PC-9 (cell line): ENCODE measurements at regions not wholly inside any gene's neighbourhood (a gene's known extent, or its start where the extent isn't known, plus 50 kb on each side); places are given as distances from the start of the nearest gene placed in this dataset.

Source experiments
- BruUV-seq: library from RNA; stranded (reverse); fragments of 400-500 nt; replicated peaks from 2 replicates; lab custom pipeline; 2021; lab: Mats Ljungman, UMichigan
- CTCF ChIA-PET: fragments of 300-600 bp; sonication (Branson Sonifier 250); formaldehyde crosslinking; loops from one replicate; lab custom pipeline; 2022; ENCODE audit warnings: antibody characterized with exemption; lab: Charles Lee
- POLR2A ChIA-PET: fragments of 300-600 bp; sonication (Branson Sonifier 250); formaldehyde crosslinking; loops from one replicate; lab custom pipeline; 2022; ENCODE audit warnings: antibody characterized with exemption; ENCODE audit not compliant: unreplicated experiment; lab: Charles Lee
- DNase-seq, 2 experiments: peaks; one replicate each; pipeline versions ENCODE4 v3.0.0 to v3.0.0-alpha.2; 2015 to 2022; ENCODE audit warnings: mixed read lengths in 1 of 2
- H2AFZ ChIP-seq: fragments of 200-600 bp; sonication (generic); 2 replicates; pipeline ENCODE4 v1.8.1; 2017; ENCODE audit warnings: antibody characterized with exemption
- H3F3A ChIP-seq: fragments of 200-600 bp; sonication (generic); 2 replicates; pipeline ENCODE4 v1.8.1; 2017; ENCODE audit warnings: antibody characterized with exemption, mild to moderate bottlenecking, low read depth; ENCODE audit not compliant: insufficient read depth
- H3K27ac ChIP-seq: fragments of 200-600 bp; sonication (generic); 2 replicates; pipeline ENCODE4 v1.6.1; 2016; ENCODE audit warnings: mixed run types
- H3K27me3 ChIP-seq: fragments of 200-600 bp; sonication (generic); 2 replicates; pipeline ENCODE4 v1.6.1; 2016; ENCODE audit warnings: low read depth, mixed run types; ENCODE audit not compliant: insufficient read depth
- H3K36me3 ChIP-seq: fragments of 200-600 bp; sonication (generic); 2 replicates; pipeline ENCODE4 v1.6.1; 2016; ENCODE audit warnings: low read depth, mixed run types
- H3K4me1 ChIP-seq: fragments of 200-600 bp; sonication (generic); replicated peaks from 2 replicates; pipeline ENCODE4 v1.6.1; 2016; ENCODE audit warnings: mixed run types; ENCODE audit not compliant: insufficient read depth
- H3K4me2 ChIP-seq: fragments of 200-600 bp; sonication (generic); 2 replicates; pipeline ENCODE4 v1.6.1; 2017; ENCODE audit warnings: mixed run types
- H3K4me3 ChIP-seq: fragments of 200-600 bp; sonication (generic); 2 replicates; pipeline ENCODE4 v1.6.1; 2016; ENCODE audit warnings: mixed run types
- H3K79me2 ChIP-seq: fragments of 200-600 bp; sonication (generic); 2 replicates; pipeline ENCODE4 v1.6.1; 2017; ENCODE audit warnings: low read depth, mixed run types
- H3K9me2 ChIP-seq: fragments of 200-600 bp; sonication (generic); 2 replicates; pipeline ENCODE4 v1.8.1; 2017; ENCODE audit warnings: mild to moderate bottlenecking; ENCODE audit not compliant: insufficient read depth
- H3K9me3 ChIP-seq: fragments of 200-600 bp; sonication (generic); 2 replicates; pipeline ENCODE4 v1.8.1; 2016; ENCODE audit warnings: low read depth; ENCODE audit not compliant: insufficient read depth
- H4K20me1 ChIP-seq: fragments of 200-600 bp; sonication (generic); 2 replicates; pipeline ENCODE4 v1.8.1; 2017; ENCODE audit not compliant: insufficient read depth
- EZH2 ChIP-seq: fragments of 200-600 bp; sonication (generic); IDR thresholded peaks from 2 replicates; pipeline ENCODE4 v1.8.0; 2017; ENCODE audit warnings: antibody characterized with exemption, low read depth
- intact Hi-C: fragments of 100-400 bp; cut with micrococcal nuclease; formaldehyde crosslinking; loops from one replicate; pipeline ENCODE4 v1.10.0; 2022; ENCODE audit not compliant: unreplicated experiment
- TF ChIP-seq, protein P1 (sequence below): fragments of 200-600 bp; sonication (generic); conservative IDR thresholded peaks from 2 replicates; pipeline ENCODE4 v1.6.1; 2017; ENCODE audit warnings: mixed run types, antibody characterized with exemption, mild to moderate bottlenecking, moderate library complexity

DNA sequence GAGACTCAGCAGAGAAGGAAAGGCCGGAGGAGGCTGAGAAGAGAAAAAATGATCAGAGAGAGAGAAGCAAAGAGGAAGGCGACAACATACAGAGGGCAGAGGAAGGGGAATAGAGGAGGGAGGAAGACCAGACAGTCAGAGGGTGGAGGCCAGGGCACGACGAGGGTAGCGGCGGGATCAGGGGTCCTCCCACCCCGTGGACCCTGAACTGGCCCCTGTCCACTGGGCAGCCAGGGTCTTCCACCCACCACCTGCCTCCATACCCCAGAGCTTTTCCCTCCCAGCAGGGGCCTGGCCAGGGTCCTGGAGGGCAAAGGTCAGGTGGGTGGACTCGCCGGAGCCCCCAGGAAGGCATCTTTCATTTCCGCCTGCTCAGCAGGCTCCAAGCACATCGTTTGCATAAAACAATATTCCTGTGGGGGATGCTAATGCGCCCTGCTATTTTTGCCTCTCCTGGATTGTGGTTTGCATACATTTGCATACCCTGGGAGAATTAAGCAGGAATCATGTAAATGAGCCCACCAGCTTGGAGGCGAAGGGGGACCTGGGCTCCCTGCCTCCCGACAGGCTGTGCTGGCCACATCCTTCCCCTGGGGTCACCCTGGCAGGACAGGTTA, 394.1 kb downstream of the MN1 start:
- Histone ChIP-seq H3K27me3 (no peaks in the 10 kb centered on the region), H3K36me3 (no peaks in the 10 kb centered on the region), H3K4me1 (no peaks in the 10 kb centered on the region), H4K20me1 (no peaks in the 10 kb centered on the region), H3F3A (peaks cover 5% of the 10 kb centered on the region), H3K4me3 (no peak overlapping the region), H3K9me3 (no peaks in the 10 kb centered on the region), H3K9me2 (no peaks in the 10 kb centered on the region), H3K27ac (no peak overlapping the region), H3K4me2 (no peak overlapping the region), H3K79me2 (no peaks in the 10 kb centered on the region), H2AFZ (no peak overlapping the region)
- CTCF ChIA-PET: no interaction called here
- TF ChIP-seq, protein P1, sequence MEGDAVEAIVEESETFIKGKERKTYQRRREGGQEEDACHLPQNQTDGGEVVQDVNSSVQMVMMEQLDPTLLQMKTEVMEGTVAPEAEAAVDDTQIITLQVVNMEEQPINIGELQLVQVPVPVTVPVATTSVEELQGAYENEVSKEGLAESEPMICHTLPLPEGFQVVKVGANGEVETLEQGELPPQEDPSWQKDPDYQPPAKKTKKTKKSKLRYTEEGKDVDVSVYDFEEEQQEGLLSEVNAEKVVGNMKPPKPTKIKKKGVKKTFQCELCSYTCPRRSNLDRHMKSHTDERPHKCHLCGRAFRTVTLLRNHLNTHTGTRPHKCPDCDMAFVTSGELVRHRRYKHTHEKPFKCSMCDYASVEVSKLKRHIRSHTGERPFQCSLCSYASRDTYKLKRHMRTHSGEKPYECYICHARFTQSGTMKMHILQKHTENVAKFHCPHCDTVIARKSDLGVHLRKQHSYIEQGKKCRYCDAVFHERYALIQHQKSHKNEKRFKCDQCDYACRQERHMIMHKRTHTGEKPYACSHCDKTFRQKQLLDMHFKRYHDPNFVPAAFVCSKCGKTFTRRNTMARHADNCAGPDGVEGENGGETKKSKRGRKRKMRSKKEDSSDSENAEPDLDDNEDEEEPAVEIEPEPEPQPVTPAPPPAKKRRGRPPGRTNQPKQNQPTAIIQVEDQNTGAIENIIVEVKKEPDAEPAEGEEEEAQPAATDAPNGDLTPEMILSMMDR: no peak
- TF ChIP-seq EZH2: no peak
- no TSS peak for BruUV-seq
- POLR2A ChIA-PET: no interaction called here
- DNase-seq: no peak
- intact Hi-C loops: loop anchor here (5.0 kb wide), 1 partner anchor 260 kb away; no protein-coding TSS in a partner anchor

DNA sequence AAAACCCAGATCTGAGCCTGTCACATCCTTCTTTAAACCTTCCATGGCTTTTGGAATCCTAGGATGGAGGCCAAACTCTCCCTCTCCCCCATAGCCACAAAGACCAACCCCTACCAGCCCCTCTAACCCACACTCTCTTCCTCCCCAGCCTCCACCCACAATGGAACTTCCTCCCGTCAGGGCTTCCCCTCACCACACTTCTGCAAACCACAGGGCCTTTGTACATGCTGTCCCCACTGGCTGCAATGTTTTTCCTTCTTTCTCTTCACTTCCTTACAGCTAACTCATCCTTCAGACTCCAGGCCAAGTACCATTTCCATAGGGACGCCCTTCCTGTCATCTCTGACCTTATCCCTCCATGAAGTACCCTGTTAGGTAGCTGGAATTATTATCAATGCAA, 393.5 kb downstream of the MN1 start:
- Histone ChIP-seq H3K9me2 (no peaks in the 10 kb centered on the region), H2AFZ (no peak overlapping the region), H4K20me1 (no peaks in the 10 kb centered on the region), H3K79me2 (no peaks in the 10 kb centered on the region), H3K27me3 (no peaks in the 10 kb centered on the region), H3K36me3 (no peaks in the 10 kb centered on the region), H3K4me3 (no peak overlapping the region), H3K27ac (no peak overlapping the region), H3F3A (peaks cover 5% of the 10 kb centered on the region), H3K4me2 (no peak overlapping the region), H3K4me1 (no peaks in the 10 kb centered on the region), H3K9me3 (no peaks in the 10 kb centered on the region)
- no peak for TF ChIP-seq EZH2
- TF ChIP-seq, protein P1: no peak
- no TSS peak for BruUV-seq
- ChIA-PET POLR2A (no interaction called here), CTCF (no interaction called here)
- no peak for DNase-seq
- intact Hi-C loops: loop anchor here (5.0 kb wide), 1 partner anchor 259 kb away; no protein-coding TSS in a partner anchor

DNA sequence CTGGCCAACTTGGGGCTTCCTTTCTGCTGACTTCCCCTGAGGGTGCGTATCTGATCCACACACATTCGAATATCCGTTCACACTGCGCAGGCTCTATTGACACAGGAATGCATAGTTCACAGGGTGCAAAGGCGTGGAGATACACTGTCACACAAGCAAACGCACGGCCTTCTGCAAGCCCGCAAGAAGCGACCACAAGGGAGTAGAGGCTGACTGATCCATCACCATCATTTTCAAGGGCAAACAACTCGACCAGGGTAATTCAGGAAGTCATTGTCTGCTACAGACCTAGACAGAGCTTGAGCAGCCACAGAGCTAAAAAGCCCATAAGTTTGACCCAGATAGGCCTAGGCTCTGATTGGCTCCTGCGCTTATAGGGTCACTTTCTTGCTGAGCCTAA, 392.3 kb downstream of the MN1 start:
- Histone ChIP-seq H3K79me2 (no peaks in the 10 kb centered on the region), H3K9me3 (no peaks in the 10 kb centered on the region), H3K27ac (no peak overlapping the region), H3K4me1 (no peaks in the 10 kb centered on the region), H3K27me3 (no peaks in the 10 kb centered on the region), H2AFZ (no peak overlapping the region), H3K4me3 (no peak overlapping the region), H3K4me2 (no peak overlapping the region), H3K9me2 (no peaks in the 10 kb centered on the region), H3F3A (peaks cover 5% of the 10 kb centered on the region), H3K36me3 (no peaks in the 10 kb centered on the region), H4K20me1 (no peaks in the 10 kb centered on the region)
- no peak for TF ChIP-seq EZH2
- TF ChIP-seq, protein P1: 0 out of 2 replicates have a peak, but pooled peaks have one; percentile 28
- no peak for DNase-seq
- ChIA-PET POLR2A (no interaction called here), CTCF (interaction anchor here (1.0 kb wide), 1 partner anchor 262 kb away, joined by 4 read pairs; no protein-coding TSS in a partner anchor)
- intact Hi-C loops: loop anchor here (1.0 to 5.0 kb wide), 2 partner anchors 258 to 395 kb away; no protein-coding TSS in a partner anchor
- BruUV-seq: no TSS peak
